ENCODE measurements at regions not wholly inside any gene's neighbourhood (a gene's known extent, or its start where the extent isn't known, plus 50 kb on each side); places are given as distances from the start of the nearest gene placed in this dataset.

- no peak for TF ChIP-seq EZH2 (IDR thresholded peaks at IDR 0.05; ENCODE audit: borderline replicate concordance, low read depth, low read length, poor library complexity, severe bottlenecking)
- TF ChIP-seq, protein P1, sequence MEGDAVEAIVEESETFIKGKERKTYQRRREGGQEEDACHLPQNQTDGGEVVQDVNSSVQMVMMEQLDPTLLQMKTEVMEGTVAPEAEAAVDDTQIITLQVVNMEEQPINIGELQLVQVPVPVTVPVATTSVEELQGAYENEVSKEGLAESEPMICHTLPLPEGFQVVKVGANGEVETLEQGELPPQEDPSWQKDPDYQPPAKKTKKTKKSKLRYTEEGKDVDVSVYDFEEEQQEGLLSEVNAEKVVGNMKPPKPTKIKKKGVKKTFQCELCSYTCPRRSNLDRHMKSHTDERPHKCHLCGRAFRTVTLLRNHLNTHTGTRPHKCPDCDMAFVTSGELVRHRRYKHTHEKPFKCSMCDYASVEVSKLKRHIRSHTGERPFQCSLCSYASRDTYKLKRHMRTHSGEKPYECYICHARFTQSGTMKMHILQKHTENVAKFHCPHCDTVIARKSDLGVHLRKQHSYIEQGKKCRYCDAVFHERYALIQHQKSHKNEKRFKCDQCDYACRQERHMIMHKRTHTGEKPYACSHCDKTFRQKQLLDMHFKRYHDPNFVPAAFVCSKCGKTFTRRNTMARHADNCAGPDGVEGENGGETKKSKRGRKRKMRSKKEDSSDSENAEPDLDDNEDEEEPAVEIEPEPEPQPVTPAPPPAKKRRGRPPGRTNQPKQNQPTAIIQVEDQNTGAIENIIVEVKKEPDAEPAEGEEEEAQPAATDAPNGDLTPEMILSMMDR (conservative IDR thresholded peaks at IDR 0.05; ENCODE audit: low read depth, low read length) = no peak
- BruUV-seq (replicated peaks) = no TSS peak
- H3K9me3 ChIP-seq (ENCODE audit: low read depth, low read length, poor library complexity, severe bottlenecking) = no peaks in the 10 kb centered on the region
- DNase-seq (ENCODE audit: low spot score) = peak; percentile 67
- no peak overlapping the region for H3K4me3 ChIP-seq (ENCODE audit: low read depth, low read length, poor library complexity, severe bottlenecking)
- POLR2A ChIA-PET (ENCODE audit: low non-redundant PET) = no interaction called here
- H3K4me1 ChIP-seq (ENCODE audit: insufficient read depth, low read length, poor library complexity, severe bottlenecking) = peaks cover 30% of the 10 kb centered on the region
- no peaks in the 10 kb centered on the region for H3K36me3 ChIP-seq (ENCODE audit: insufficient read depth, low read length, poor library complexity, severe bottlenecking)
- CTCF ChIA-PET = no interaction called here
- no peaks in the 10 kb centered on the region for H3K27me3 ChIP-seq (replicated peaks; ENCODE audit: insufficient read depth, low read depth, low read length, poor library complexity)
- no peak overlapping the region for H3K27ac ChIP-seq (ENCODE audit: low read depth, low read length, poor library complexity, severe bottlenecking)
- intact Hi-C loops (cut with micrococcal nuclease; ENCODE audit: unreplicated experiment) = no loop called here
Measured at GRCh38 chr15:62745621-62746225, 296.8 kb upstream of the TPM1 start.

GRCh38 chr15:62748196-62748595, 294.4 kb upstream of the TPM1 start:
- BruUV-seq (replicated peaks) = no TSS peak
- Histone ChIP-seq H3K4me3 (ENCODE audit: low read depth, low read length, poor library complexity, severe bottlenecking) (no peak overlapping the region), H3K4me1 (ENCODE audit: insufficient read depth, low read length, poor library complexity, severe bottlenecking) (peaks cover 19% of the 10 kb centered on the region), H3K27ac (ENCODE audit: low read depth, low read length, poor library complexity, severe bottlenecking) (no peak overlapping the region), H3K36me3 (ENCODE audit: insufficient read depth, low read length, poor library complexity, severe bottlenecking) (no peaks in the 10 kb centered on the region), H3K27me3 (replicated peaks; ENCODE audit: insufficient read depth, low read depth, low read length, poor library complexity) (no peaks in the 10 kb centered on the region), H3K9me3 (ENCODE audit: low read depth, low read length, poor library complexity, severe bottlenecking) (no peaks in the 10 kb centered on the region)
- DNase-seq (ENCODE audit: low spot score) = no peak
- POLR2A ChIA-PET (ENCODE audit: low non-redundant PET) = no interaction called here
- TF ChIP-seq, protein P1 (conservative IDR thresholded peaks at IDR 0.05; ENCODE audit: low read depth, low read length) = no peak
- TF ChIP-seq EZH2 (IDR thresholded peaks at IDR 0.05; ENCODE audit: borderline replicate concordance, low read depth, low read length, poor library complexity, severe bottlenecking) = no peak
- intact Hi-C loops (cut with micrococcal nuclease; ENCODE audit: unreplicated experiment) = no loop called here
- CTCF ChIA-PET = no interaction called here

- DNase-seq (ENCODE audit: low spot score) = peak; percentile 59
- no peaks in the 10 kb centered on the region for H3K27me3 ChIP-seq (replicated peaks; ENCODE audit: insufficient read depth, low read depth, low read length, poor library complexity)
- TF ChIP-seq, protein P1 (conservative IDR thresholded peaks at IDR 0.05; ENCODE audit: low read depth, low read length) = no peak
- no peak for TF ChIP-seq EZH2 (IDR thresholded peaks at IDR 0.05; ENCODE audit: borderline replicate concordance, low read depth, low read length, poor library complexity, severe bottlenecking)
- intact Hi-C loops (cut with micrococcal nuclease; ENCODE audit: unreplicated experiment) = no loop called here
- no peak overlapping the region for H3K27ac ChIP-seq (ENCODE audit: low read depth, low read length, poor library complexity, severe bottlenecking)
- peaks cover 19% of the 10 kb centered on the region for H3K4me1 ChIP-seq (ENCODE audit: insufficient read depth, low read length, poor library complexity, severe bottlenecking)
- H3K4me3 ChIP-seq (ENCODE audit: low read depth, low read length, poor library complexity, severe bottlenecking) = no peak overlapping the region
- no peaks in the 10 kb centered on the region for H3K9me3 ChIP-seq (ENCODE audit: low read depth, low read length, poor library complexity, severe bottlenecking)
- no peaks in the 10 kb centered on the region for H3K36me3 ChIP-seq (ENCODE audit: insufficient read depth, low read length, poor library complexity, severe bottlenecking)
- POLR2A ChIA-PET (ENCODE audit: low non-redundant PET) = no interaction called here
- CTCF ChIA-PET = no interaction called here
- BruUV-seq (replicated peaks) = no TSS peak
Measured at GRCh38 chr15:62749036-62749815, 293.3 kb upstream of the TPM1 start.

Data from A673 (cell line).